ENCODE measurements at regions not wholly inside any gene's neighbourhood (a gene's known extent, or its start where the extent isn't known, plus 50 kb on each side); places are given as distances from the start of the nearest gene placed in this dataset.

DNA sequence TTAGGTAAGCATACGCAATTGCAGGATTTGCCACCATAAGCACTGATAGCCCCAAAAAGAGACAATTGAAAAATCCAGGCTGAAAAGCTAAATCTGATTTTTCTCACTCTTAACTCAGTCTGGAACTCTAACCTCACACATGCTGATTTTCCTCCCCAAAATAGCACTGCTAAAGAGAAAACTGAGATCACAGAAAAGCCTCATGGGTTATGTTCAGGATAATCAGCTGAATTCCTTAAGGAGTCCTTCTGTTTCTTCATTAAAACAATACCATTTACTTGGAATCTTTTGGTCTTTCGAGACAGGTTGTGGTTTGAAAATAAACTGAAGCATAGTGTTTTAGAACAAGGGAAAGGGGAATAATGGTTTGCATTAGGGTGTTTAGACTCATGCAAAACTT is 144.3 kb upstream of the LRRN1 start:
- no peak for DNase-seq
- Mint-ChIP-seq H3K9me3 (ENCODE audit: insufficient read depth) (peaks cover 3% of the 10 kb centered on the region), H3K27ac (no peak overlapping the region), H3K4me3 (no peak overlapping the region), H3K27me3 (peaks cover 3% of the 10 kb centered on the region), H3K4me1 (no peaks in the 10 kb centered on the region)
- no peaks in the 10 kb centered on the region for H3K36me3 ChIP-seq (replicated peaks in 1 of 2; ENCODE audit: control extremely low read depth in 1 of 2, control insufficient read depth in 1 of 2, extremely low read depth in 1 of 2, insufficient read depth in 2 of 2, low read length in 1 of 2)
- POLR2A ChIA-PET: no interaction called here
- intact Hi-C loops (cut with micrococcal nuclease): no loop called here
- H3K4me2 ChIP-seq (replicated peaks; ENCODE audit: low read depth, low read length, poor library complexity, severe bottlenecking): no peak overlapping the region
- ATAC-seq (ENCODE audit: low read depth): no peak
- no peak overlapping the region for H2AFZ ChIP-seq (ENCODE audit: insufficient read depth, low read depth, low read length, poor library complexity, severe bottlenecking)
- no peaks in the 10 kb centered on the region for H3K27me3 ChIP-seq (replicated peaks in 1 of 4; ENCODE audit: control extremely low read depth in 1 of 4, control insufficient read depth in 3 of 4, insufficient read depth in 4 of 4, low read length in 3 of 4)
- TF ChIP-seq, protein P1, sequence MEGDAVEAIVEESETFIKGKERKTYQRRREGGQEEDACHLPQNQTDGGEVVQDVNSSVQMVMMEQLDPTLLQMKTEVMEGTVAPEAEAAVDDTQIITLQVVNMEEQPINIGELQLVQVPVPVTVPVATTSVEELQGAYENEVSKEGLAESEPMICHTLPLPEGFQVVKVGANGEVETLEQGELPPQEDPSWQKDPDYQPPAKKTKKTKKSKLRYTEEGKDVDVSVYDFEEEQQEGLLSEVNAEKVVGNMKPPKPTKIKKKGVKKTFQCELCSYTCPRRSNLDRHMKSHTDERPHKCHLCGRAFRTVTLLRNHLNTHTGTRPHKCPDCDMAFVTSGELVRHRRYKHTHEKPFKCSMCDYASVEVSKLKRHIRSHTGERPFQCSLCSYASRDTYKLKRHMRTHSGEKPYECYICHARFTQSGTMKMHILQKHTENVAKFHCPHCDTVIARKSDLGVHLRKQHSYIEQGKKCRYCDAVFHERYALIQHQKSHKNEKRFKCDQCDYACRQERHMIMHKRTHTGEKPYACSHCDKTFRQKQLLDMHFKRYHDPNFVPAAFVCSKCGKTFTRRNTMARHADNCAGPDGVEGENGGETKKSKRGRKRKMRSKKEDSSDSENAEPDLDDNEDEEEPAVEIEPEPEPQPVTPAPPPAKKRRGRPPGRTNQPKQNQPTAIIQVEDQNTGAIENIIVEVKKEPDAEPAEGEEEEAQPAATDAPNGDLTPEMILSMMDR (IDR thresholded peaks at IDR 0.05): no peak
- TF ChIP-seq EZH2 (IDR thresholded peaks at IDR 0.05; ENCODE audit: borderline replicate concordance, insufficient read depth, low read depth, low read length, poor library complexity, severe bottlenecking): no peak
- H3K9ac ChIP-seq (ENCODE audit: low read length): no peak overlapping the region
- no peak overlapping the region for H3K27ac ChIP-seq (ENCODE audit: low read length in 2 of 2)
- no peaks in the 10 kb centered on the region for H3K4me1 ChIP-seq (ENCODE audit: control insufficient read depth in 2 of 2, insufficient read depth in 2 of 2, low read length in 2 of 2)
- WGBS (ENCODE audit: insufficient coverage): 100% methylated on average over 1 of the region's 2 CpGs
- CTCF ChIA-PET: no interaction called here
- no peaks in the 10 kb centered on the region for H3K79me2 ChIP-seq (ENCODE audit: control insufficient read depth, insufficient read depth, low read length)
- no peaks in the 10 kb centered on the region for H4K20me1 ChIP-seq (ENCODE audit: control insufficient read depth, insufficient read depth, low read length, poor library complexity, severe bottlenecking)
- no peaks in the 10 kb centered on the region for H3K9me3 ChIP-seq (ENCODE audit: control extremely low read depth in 1 of 3, control insufficient read depth in 2 of 3, insufficient read depth in 1 of 3, low read length in 2 of 3)
- H3K4me3 ChIP-seq (ENCODE audit: control extremely low read depth in 1 of 5, extremely low read depth in 1 of 5, insufficient read depth in 1 of 5, low read depth in 2 of 5, low read length in 4 of 5): no peak overlapping the region

DNA sequence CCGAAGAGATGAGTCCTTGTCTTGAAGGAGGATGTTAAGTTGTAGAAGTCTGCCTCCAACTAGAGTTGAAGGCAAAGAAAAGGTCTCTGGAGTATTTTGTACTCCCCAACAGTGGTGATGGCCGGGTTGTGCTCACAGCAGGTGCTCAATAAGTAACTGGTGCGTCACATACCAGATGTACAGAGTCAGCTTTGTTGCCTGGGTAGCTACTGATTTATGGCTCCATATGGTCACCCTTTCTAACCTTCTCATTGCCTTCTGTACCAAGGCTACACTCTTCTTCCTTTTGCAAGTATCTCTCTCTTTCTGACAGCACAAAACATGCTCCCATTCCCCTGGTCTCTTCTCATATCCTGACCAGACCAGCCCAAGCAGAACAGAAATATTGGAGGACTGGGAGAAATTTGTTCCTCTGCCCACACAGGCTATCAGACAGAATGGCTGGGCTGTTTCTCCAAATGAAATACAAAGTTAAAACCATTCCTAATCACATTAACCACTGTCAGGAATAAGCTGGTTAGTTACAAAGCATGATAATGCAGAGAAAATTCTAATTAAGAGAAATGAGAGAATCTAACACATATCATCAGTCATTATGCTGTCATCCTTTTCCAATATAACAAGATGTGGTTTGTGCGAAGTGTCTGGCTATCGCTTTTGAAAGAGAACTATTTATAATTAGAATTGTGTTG is 150.1 kb upstream of the LRRN1 start:
- no peaks in the 10 kb centered on the region for H3K9me3 Mint-ChIP-seq (ENCODE audit: insufficient read depth)
- TF ChIP-seq, protein P1 (IDR thresholded peaks at IDR 0.05): no peak
- no peak for TF ChIP-seq EZH2 (IDR thresholded peaks at IDR 0.05; ENCODE audit: borderline replicate concordance, insufficient read depth, low read depth, low read length, poor library complexity, severe bottlenecking)
- CTCF ChIA-PET: no interaction called here
- no peak overlapping the region for H3K4me3 Mint-ChIP-seq
- Histone ChIP-seq H3K27ac (ENCODE audit: low read length in 2 of 2) (no peak overlapping the region), H4K20me1 (ENCODE audit: control insufficient read depth, insufficient read depth, low read length, poor library complexity, severe bottlenecking) (no peaks in the 10 kb centered on the region), H3K36me3 (replicated peaks in 1 of 2; ENCODE audit: control extremely low read depth in 1 of 2, control insufficient read depth in 1 of 2, extremely low read depth in 1 of 2, insufficient read depth in 2 of 2, low read length in 1 of 2) (no peaks in the 10 kb centered on the region), H3K9me3 (ENCODE audit: control extremely low read depth in 1 of 3, control insufficient read depth in 2 of 3, insufficient read depth in 1 of 3, low read length in 2 of 3) (no peaks in the 10 kb centered on the region), H2AFZ (ENCODE audit: insufficient read depth, low read depth, low read length, poor library complexity, severe bottlenecking) (no peak overlapping the region), H3K27me3 (replicated peaks in 1 of 4; ENCODE audit: control extremely low read depth in 1 of 4, control insufficient read depth in 3 of 4, insufficient read depth in 4 of 4, low read length in 3 of 4) (no peaks in the 10 kb centered on the region), H3K79me2 (ENCODE audit: control insufficient read depth, insufficient read depth, low read length) (no peaks in the 10 kb centered on the region), H3K4me3 (ENCODE audit: control extremely low read depth in 1 of 5, extremely low read depth in 1 of 5, insufficient read depth in 1 of 5, low read depth in 2 of 5, low read length in 4 of 5) (no peak overlapping the region), H3K4me1 (ENCODE audit: control insufficient read depth in 2 of 2, insufficient read depth in 2 of 2, low read length in 2 of 2) (no peaks in the 10 kb centered on the region), H3K4me2 (replicated peaks; ENCODE audit: low read depth, low read length, poor library complexity, severe bottlenecking) (no peak overlapping the region), H3K9ac (ENCODE audit: low read length) (no peak overlapping the region)
- WGBS (ENCODE audit: insufficient coverage): 93% methylated on average over 3 of the region's 5 CpGs
- no peak for ATAC-seq (ENCODE audit: low read depth)
- POLR2A ChIA-PET: no interaction called here
- no peak overlapping the region for H3K27ac Mint-ChIP-seq
- DNase-seq: no peak
- H3K4me1 Mint-ChIP-seq: peaks cover 6% of the 10 kb centered on the region
- H3K27me3 Mint-ChIP-seq: peaks cover 7% of the 10 kb centered on the region
- intact Hi-C loops (cut with micrococcal nuclease): no loop called here

All from B cell (primary cell).